Suprapubic skin (tissue), 4 donors: ENCODE measurements at regions not wholly inside any gene's neighbourhood (a gene's known extent, or its start where the extent isn't known, plus 50 kb on each side); places are given as distances from the start of the nearest gene placed in this dataset.
"Not testable (repeated sequence)": the region's sequence is repeated elsewhere in the genome, so short reads cannot be mapped to it uniquely, and the experiment has no call there.

Experiments used
- DNase-seq, 2 donors: peaks; one replicate each; pipeline ENCODE4 v3.0.0-alpha.2; 2019; ENCODE audit warnings: low spot score in 2 of 2
- H3K27ac ChIP-seq: fragments of 200-600 bp; sonication (generic); one replicate; pipeline ENCODE4 v1.5.1; 2019
- H3K27me3 ChIP-seq: fragments of 200-600 bp; sonication (generic); one replicate; pipeline ENCODE4 v1.5.1; 2019
- H3K36me3 ChIP-seq: fragments of 200-600 bp; sonication (generic); one replicate; pipeline ENCODE4 v1.5.1; 2019
- H3K4me1 ChIP-seq: fragments of 200-600 bp; sonication (generic); one replicate; pipeline ENCODE4 v1.5.1; 2019
- H3K4me3 ChIP-seq: fragments of 200-600 bp; sonication (generic); one replicate; pipeline ENCODE4 v1.5.1; 2019; ENCODE audit warnings: mild to moderate bottlenecking
- H3K9me3 ChIP-seq: fragments of 200-600 bp; sonication (generic); one replicate; pipeline ENCODE4 v1.5.1; 2019
- EP300 ChIP-seq: sonication (generic); formaldehyde crosslinking; IDR thresholded peaks from one replicate; pipeline ENCODE4 v1.6.1; 2017; ENCODE audit warnings: antibody characterized with exemption
- POLR2A ChIP-seq, 2 donors: fragments of 450-650 bp; IDR thresholded peaks; one replicate each; pipeline ENCODE4 v1.6.1; 2017; ENCODE audit warnings: antibody characterized with exemption in 2 of 2, mild to moderate bottlenecking in 2 of 2, moderate library complexity in 2 of 2
- POLR2AphosphoS5 ChIP-seq, 3 donors: sonication (generic); formaldehyde crosslinking; IDR thresholded peaks; one replicate each; pipeline ENCODE4 v1.6.1; 2017; ENCODE audit warnings: antibody characterized with exemption in 3 of 3
- WGBS: methylation state at CpG from one replicate; pipeline ENCODE4 v1.1.5; 2018; 5-methylcytosine and 5-hydroxymethylcytosine counted together
- TF ChIP-seq, protein P1 (sequence below), 2 donors: fragments of 200-600 bp in 1 of 2; fragments of 450-650 bp in 1 of 2; sonication (generic) in 1 of 2; IDR thresholded peaks; one replicate each; pipeline ENCODE4 v1.5.1; 2016 to 2019; ENCODE audit warnings: antibody characterized with exemption in 2 of 2, mild to moderate bottlenecking in 1 of 2, moderate library complexity in 1 of 2

DNA sequence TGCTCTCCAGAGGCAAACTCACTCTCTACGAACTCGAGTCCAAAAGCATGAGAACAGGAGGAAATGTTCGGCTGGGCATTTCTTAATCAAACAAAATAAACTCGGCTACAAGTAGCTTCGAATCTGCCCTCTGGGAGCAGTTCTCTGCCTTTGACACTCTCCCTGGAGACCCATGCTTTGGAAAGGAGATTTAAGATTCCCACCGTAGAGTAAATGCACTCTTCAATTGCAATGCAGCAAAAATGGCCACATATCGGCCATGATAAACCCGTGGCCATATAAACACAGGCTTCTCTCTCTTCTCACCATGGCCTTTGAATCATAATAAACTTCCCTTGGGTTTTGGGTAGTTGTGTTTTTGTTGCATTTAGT, 215.4 kb downstream of the TOMM20 start:
- H3K27ac ChIP-seq = no peak overlapping the region
- peak in 1 of 2 donors; percentile 18 for DNase-seq
- H3K4me1 ChIP-seq = peaks cover 22% of the 10 kb centered on the region
- no peaks in the 10 kb centered on the region for H3K36me3 ChIP-seq
- no peak overlapping the region for H3K4me3 ChIP-seq
- no peaks in the 10 kb centered on the region for H3K9me3 ChIP-seq
- H3K27me3 ChIP-seq = no peaks in the 10 kb centered on the region
- TF ChIP-seq, protein P1, sequence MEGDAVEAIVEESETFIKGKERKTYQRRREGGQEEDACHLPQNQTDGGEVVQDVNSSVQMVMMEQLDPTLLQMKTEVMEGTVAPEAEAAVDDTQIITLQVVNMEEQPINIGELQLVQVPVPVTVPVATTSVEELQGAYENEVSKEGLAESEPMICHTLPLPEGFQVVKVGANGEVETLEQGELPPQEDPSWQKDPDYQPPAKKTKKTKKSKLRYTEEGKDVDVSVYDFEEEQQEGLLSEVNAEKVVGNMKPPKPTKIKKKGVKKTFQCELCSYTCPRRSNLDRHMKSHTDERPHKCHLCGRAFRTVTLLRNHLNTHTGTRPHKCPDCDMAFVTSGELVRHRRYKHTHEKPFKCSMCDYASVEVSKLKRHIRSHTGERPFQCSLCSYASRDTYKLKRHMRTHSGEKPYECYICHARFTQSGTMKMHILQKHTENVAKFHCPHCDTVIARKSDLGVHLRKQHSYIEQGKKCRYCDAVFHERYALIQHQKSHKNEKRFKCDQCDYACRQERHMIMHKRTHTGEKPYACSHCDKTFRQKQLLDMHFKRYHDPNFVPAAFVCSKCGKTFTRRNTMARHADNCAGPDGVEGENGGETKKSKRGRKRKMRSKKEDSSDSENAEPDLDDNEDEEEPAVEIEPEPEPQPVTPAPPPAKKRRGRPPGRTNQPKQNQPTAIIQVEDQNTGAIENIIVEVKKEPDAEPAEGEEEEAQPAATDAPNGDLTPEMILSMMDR (IDR thresholded peaks at IDR 0.05) = no peak
- no peak for TF ChIP-seq POLR2AphosphoS5 (IDR thresholded peaks at IDR 0.05)
- TF ChIP-seq EP300 = no peak
- no peak for TF ChIP-seq POLR2A (IDR thresholded peaks at IDR 0.05)
- 90% methylated on average over 8 of the region's 8 CpGs for WGBS

DNA sequence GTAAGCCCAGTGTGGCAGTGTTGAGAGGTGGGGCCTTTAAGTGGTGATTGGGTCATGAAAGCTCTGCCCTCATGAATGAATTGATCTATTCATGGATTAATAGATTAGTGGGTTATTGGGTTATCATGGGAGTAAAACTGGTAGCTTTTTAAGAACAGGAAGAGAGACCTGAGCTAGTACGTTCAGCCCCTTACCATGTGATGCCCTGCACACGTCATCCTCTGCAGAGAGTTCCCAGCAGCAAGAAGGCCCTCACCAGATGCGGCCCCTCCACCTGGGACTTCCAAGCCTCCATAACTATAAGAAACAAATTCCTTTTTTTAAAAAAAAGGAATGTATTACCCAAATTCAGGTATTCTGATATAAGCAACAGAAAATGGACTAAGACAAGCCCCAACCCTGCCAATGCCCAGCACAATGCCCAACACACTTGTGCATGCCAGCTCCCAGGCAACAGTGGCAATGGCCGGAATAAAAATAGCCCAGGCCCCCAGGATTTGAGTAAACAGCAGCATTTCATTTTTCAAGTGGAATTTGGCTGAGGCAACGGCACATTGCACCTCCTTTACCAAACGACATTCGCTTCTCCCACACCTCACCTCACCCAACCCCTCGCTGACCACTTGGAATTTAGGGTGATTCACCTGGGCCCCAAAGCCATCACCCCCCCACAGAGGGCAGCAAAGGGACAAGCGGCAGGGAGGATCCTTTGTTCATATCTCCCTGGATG, 215.9 kb downstream of the TOMM20 start:
- H3K36me3 ChIP-seq = no peaks in the 10 kb centered on the region
- no peak overlapping the region for H3K4me3 ChIP-seq
- no peaks in the 10 kb centered on the region for H3K9me3 ChIP-seq
- H3K4me1 ChIP-seq = peaks cover 18% of the 10 kb centered on the region
- no peak overlapping the region for H3K27ac ChIP-seq
- WGBS = 88% methylated on average over 9 of the region's 9 CpGs
- H3K27me3 ChIP-seq = no peaks in the 10 kb centered on the region
- TF ChIP-seq POLR2A (IDR thresholded peaks at IDR 0.05) (no peak), POLR2AphosphoS5 (IDR thresholded peaks at IDR 0.05) (no peak), EP300 (no peak)
- TF ChIP-seq, protein P1 (IDR thresholded peaks at IDR 0.05) = no peak
- peak in 1 of 2 donors; percentile 17 for DNase-seq

DNA sequence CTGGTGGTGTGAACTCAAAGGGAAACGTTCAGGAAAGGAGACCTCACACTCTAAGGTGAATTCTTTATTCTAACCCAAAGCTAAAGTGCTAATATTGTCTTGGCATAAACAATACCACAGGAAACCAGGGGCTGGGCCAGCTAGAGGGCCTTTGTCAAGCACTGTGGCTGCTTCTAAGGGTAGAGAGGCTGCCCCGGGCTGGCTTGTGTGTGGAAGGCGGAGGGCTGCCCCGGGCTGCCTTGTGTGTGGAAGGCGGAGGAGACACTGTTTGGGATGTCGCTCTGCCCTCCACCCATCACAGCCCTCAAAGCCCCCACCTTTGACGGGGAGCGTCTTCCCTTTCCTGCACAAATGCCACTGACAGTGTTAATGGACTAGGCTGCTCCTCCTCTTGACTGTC, 216.8 kb downstream of the TOMM20 start:
- WGBS = 48% methylated on average over 7 of the region's 8 CpGs
- H3K4me3 ChIP-seq = no peak overlapping the region
- TF ChIP-seq, protein P1 (IDR thresholded peaks at IDR 0.05) = no peak
- TF ChIP-seq EP300 (no peak), POLR2A (IDR thresholded peaks at IDR 0.05) (no peak), POLR2AphosphoS5 (IDR thresholded peaks at IDR 0.05) (no peak)
- H3K36me3 ChIP-seq = no peaks in the 10 kb centered on the region
- no peaks in the 10 kb centered on the region for H3K27me3 ChIP-seq
- H3K27ac ChIP-seq = no peak overlapping the region
- peaks cover 20% of the 10 kb centered on the region for H3K4me1 ChIP-seq
- peak in 1 of 2 donors; percentile 63 for DNase-seq
- no peaks in the 10 kb centered on the region for H3K9me3 ChIP-seq

DNA sequence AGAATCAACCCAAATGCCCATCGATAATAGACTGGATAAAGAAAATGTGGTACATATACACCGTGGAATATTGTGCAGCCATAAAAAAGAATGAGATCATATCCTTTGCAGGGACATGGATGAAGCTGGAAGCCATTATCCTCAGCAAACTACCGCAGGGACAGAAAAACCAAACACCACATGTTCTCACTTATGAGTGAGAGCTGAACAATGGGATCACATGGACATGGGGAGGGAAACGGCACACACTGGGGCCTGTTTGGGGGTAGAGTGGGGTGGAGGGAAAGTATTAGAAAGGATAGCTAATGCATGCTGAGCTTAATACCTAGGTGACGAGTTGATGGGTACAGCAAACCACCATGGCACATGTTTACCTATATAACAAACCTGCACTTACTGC, 217.5 kb downstream of the TOMM20 start:
- DNase-seq, H3K4me3 ChIP-seq, H3K36me3 ChIP-seq, H3K27me3 ChIP-seq, H3K9me3 ChIP-seq, H3K27ac ChIP-seq: not testable (repeated sequence)
- 76% methylated on average over 5 of the region's 5 CpGs for WGBS
- H3K4me1 ChIP-seq = peaks cover 19% of the 10 kb centered on the region

DNA sequence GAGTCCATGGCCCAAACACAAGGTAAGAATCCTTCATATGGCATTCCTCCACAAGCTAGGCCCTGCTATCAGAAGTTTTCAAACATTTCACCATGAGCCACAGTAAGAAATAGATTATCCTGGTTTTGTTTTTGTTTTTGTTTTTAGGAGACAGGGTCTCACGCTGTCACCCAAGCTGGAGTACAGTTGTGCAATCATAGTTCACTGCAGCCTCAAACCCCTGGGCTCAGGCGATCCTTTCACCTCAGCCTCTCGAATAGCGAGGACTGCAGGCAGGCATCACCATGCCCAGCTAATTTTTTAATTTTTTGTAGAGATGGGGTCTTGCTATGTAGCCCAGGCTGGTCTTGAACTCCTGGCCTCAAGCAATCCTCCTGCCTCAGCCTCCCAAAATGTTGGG, 218.8 kb downstream of the TOMM20 start:
- Histone ChIP-seq H3K27me3 (no peaks in the 10 kb centered on the region), H3K27ac (no peak overlapping the region), H3K9me3 (no peaks in the 10 kb centered on the region), H3K4me1 (peaks cover 17% of the 10 kb centered on the region), H3K4me3 (no peak overlapping the region), H3K36me3 (no peaks in the 10 kb centered on the region)
- 98% methylated on average over 4 of the region's 4 CpGs for WGBS
- no peak for DNase-seq
- TF ChIP-seq POLR2AphosphoS5 (IDR thresholded peaks at IDR 0.05) (no peak), EP300 (no peak), POLR2A (IDR thresholded peaks at IDR 0.05) (no peak)
- TF ChIP-seq, protein P1 (IDR thresholded peaks at IDR 0.05) = no peak
